Neutrophil (primary cell): ENCODE measurements at regions not wholly inside any gene's neighbourhood (a gene's known extent, or its start where the extent isn't known, plus 50 kb on each side); places are given as distances from the start of the nearest gene placed in this dataset.

Experiments
- H3K27ac ChIP-seq: fragments of 200-600 bp; sonication (generic); 2 replicates; pipeline ENCODE4 v1.5.1; 2016; ENCODE audit warnings: mild to moderate bottlenecking, moderate library complexity
- H3K27me3 ChIP-seq: fragments of 200-600 bp; sonication (generic); 2 replicates; pipeline ENCODE4 v1.6.0; 2016; ENCODE audit warnings: mild to moderate bottlenecking
- H3K36me3 ChIP-seq: fragments of 200-600 bp; sonication (generic); 2 replicates; pipeline ENCODE4 v1.5.1; 2017
- H3K4me1 ChIP-seq, 2 experiments: fragments of 200-600 bp in 1 of 2; sonication (generic) in 1 of 2; 1 replicate in 1 of 2; 2 replicates in 1 of 2; pipeline versions ENCODE4 v1.5.1 to v1.6.1; 2013 to 2016; ENCODE audit warnings: low read depth in 1 of 2, low read length in 1 of 2, mild to moderate bottlenecking in 1 of 2, moderate library complexity in 1 of 2; ENCODE audit not compliant: control insufficient read depth in 1 of 2, insufficient read depth in 1 of 2
- H3K4me3 ChIP-seq, 2 experiments: fragments of 200-600 bp in 1 of 2; sonication (generic) in 1 of 2; 1 replicate in 1 of 2; 2 replicates in 1 of 2; pipeline ENCODE4 v1.5.1; 2013 to 2016; ENCODE audit warnings: low read depth in 1 of 2, low read length in 1 of 2, mild to moderate bottlenecking in 1 of 2, moderate library complexity in 1 of 2
- H3K9me3 ChIP-seq: fragments of 200-600 bp; sonication (generic); 2 replicates; pipeline ENCODE4 v1.5.1; 2016
- TF ChIP-seq, protein P1 (sequence below): fragments of 200-600 bp; sonication (generic); IDR thresholded peaks from 2 replicates; pipeline ENCODE4 v1.5.1; 2016; ENCODE audit warnings: antibody characterized with exemption

DNA sequence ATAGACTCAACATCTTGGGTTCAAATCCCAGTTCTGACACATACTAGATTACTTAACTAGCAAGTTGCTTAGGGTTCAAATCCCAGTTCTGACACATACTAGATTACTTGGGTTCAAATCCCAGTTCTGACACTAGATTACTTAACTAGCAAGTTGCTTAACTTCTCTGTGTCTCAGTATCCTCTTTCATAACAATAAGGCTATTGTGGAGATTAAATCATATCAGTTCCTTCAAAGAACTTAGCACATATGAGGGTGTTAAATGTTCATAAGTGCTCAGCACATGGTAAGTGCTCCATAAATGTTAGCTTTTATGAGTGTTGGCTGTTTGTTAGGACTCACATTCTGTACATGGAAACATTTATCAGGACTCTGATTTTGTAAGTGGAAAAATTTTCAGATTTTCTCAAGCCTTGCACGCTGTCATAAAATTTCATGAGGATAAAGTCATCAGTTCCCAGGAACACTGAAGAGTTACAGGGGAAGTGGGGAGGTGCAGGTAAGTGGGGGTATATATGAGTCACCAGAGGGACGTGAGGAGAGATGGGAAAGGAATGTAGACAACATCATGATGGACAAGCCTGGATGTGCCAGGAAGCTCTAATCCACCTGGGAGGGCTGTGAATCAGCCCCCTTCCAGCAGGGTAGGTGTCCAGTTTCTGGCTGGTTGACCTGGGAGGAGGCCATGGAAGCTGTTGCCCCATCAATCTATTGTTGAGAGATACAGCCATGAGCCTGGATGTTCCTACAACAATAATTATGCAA lies 532.2 kb upstream of the WWC1 start:
- Histone ChIP-seq H3K9me3 (no peaks in the 10 kb centered on the region), H3K27ac (no peak overlapping the region)
- TF ChIP-seq, protein P1, sequence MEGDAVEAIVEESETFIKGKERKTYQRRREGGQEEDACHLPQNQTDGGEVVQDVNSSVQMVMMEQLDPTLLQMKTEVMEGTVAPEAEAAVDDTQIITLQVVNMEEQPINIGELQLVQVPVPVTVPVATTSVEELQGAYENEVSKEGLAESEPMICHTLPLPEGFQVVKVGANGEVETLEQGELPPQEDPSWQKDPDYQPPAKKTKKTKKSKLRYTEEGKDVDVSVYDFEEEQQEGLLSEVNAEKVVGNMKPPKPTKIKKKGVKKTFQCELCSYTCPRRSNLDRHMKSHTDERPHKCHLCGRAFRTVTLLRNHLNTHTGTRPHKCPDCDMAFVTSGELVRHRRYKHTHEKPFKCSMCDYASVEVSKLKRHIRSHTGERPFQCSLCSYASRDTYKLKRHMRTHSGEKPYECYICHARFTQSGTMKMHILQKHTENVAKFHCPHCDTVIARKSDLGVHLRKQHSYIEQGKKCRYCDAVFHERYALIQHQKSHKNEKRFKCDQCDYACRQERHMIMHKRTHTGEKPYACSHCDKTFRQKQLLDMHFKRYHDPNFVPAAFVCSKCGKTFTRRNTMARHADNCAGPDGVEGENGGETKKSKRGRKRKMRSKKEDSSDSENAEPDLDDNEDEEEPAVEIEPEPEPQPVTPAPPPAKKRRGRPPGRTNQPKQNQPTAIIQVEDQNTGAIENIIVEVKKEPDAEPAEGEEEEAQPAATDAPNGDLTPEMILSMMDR, result no peak

DNA sequence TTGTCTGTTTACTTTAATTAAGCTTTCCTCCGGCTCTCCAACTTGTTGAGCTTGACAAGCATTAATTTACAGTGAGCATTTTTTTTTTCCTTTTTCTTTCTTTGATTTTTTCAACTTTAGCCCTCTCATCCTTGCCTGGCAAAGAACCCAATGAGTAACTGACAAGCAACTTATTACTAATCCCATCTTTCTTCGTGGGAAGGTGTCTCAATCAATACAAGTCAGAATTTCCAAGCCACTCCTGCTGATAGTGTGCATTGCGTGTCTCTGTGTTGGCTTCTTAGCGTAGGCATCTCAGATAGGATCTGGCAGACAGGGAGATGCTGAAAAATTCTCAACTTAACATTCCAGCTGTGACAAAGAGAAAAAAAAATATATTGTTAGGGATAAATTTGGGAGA lies 527.7 kb upstream of the WWC1 start:
- H3K27ac ChIP-seq, result no peak overlapping the region
- H3K36me3 ChIP-seq, result no peaks in the 10 kb centered on the region
- H3K4me3 ChIP-seq, result no peak overlapping the region
- H3K27me3 ChIP-seq, result peaks cover 14% of the 10 kb centered on the region
- H3K9me3 ChIP-seq, result no peaks in the 10 kb centered on the region
- no peaks in the 10 kb centered on the region for H3K4me1 ChIP-seq
- TF ChIP-seq, protein P1, result no peak

More for the DNA sequence above, 532.2 kb upstream of the WWC1 start:
- Histone ChIP-seq H3K4me1 (no peaks in the 10 kb centered on the region), H3K27me3 (peaks cover 4% of the 10 kb centered on the region), H3K36me3 (no peaks in the 10 kb centered on the region), H3K4me3 (no peak overlapping the region)

DNA sequence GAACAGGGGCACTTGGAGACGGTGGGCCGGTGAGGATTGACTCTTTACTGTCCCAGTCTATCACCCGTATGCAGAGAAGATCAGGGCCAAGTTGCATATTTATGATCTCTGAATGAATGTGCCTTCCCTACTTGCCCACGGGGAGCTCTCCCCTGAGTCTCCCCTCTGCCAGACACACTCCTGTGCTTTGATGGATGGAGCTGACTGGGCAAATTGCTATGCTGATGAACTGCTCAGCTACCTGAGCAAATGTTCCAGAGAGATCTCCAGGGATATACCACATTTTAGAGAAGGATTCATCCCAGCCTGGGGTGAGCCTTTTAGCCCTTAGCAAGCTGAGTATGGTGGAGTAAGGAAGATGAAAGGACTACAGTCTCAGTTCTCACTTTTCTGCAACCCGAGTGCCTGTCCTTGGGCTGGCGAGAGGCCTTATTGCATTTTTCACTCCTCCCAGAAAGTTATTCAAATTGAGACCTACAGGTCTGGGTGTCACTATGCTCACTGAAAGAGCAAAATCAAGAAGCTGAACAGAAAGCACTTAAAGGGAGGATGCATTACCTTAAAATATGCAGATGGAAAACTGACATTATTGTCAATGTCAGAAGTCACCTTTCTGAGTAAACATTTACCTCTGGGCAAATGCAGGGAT lies 526.7 kb upstream of the WWC1 start:
- no peaks in the 10 kb centered on the region for H3K4me1 ChIP-seq
- H3K4me3 ChIP-seq, result no peak overlapping the region
- H3K36me3 ChIP-seq, result no peaks in the 10 kb centered on the region
- no peaks in the 10 kb centered on the region for H3K9me3 ChIP-seq
- peaks cover 14% of the 10 kb centered on the region for H3K27me3 ChIP-seq
- H3K27ac ChIP-seq, result no peak overlapping the region
- TF ChIP-seq, protein P1, result no peak

DNA sequence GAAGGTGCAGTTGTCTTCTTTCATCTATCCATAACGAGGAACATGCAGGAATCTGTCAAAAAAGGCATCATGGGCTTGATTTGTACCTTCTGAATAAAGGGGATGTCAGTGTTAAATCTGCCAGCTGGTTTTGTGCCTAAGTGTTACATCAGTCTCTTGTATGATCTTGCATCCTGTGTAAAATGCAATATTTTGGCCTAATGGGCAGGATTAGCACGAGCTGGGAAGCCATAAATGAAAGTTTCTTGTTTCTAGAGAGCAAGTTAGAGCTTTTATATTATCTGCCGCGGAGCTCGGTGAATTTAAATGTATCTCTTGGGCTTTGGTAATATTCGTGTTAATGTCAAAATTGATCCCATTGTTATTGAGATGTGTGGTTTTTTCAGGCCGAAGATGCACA lies 526.1 kb upstream of the WWC1 start:
- TF ChIP-seq, protein P1, result no peak
- Histone ChIP-seq H3K27ac (no peak overlapping the region), H3K9me3 (no peaks in the 10 kb centered on the region)

DNA sequence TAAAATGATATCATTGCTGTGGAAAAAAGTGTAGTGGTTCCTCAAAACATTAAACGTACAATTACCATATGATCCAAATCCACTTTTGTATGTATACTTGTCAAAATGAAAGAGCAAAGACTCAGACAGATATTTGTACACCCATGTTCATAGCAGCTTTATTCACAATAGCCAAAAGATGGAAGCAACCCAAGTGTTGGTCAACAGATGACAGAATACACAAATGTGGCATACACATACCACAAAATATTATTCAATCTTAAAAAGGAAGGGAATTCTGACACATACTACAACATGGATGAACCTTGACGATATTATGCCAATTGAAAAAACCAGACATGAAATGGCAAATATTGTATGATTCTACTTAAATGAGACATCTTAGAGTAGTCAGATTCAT lies 524.5 kb upstream of the WWC1 start:
- Histone ChIP-seq H3K27me3 (peaks cover 14% of the 10 kb centered on the region), H3K27ac (no peak overlapping the region), H3K36me3 (no peaks in the 10 kb centered on the region), H3K9me3 (no peaks in the 10 kb centered on the region), H3K4me1 (no peaks in the 10 kb centered on the region), H3K4me3 (no peak overlapping the region)
- TF ChIP-seq, protein P1, result no peak

More for the DNA sequence above, 526.1 kb upstream of the WWC1 start:
- Histone ChIP-seq H3K27me3 (peaks cover 14% of the 10 kb centered on the region), H3K4me3 (no peak overlapping the region), H3K4me1 (no peaks in the 10 kb centered on the region), H3K36me3 (no peaks in the 10 kb centered on the region)
